CD14-positive monocyte (primary cell): ENCODE measurements at regions not wholly inside any gene's neighbourhood (a gene's known extent, or its start where the extent isn't known, plus 50 kb on each side); places are given as distances from the start of the nearest gene placed in this dataset.

Experiments
- DNase-seq, 3 donors: peaks; one replicate each; pipeline ENCODE4 v3.0.0-alpha.2; 2011 to 2022
- H2AFZ ChIP-seq: 2 replicates; pipeline ENCODE4 v1.6.0; 2012; ENCODE audit warnings: mild to moderate bottlenecking, low read depth, low read length, inconsistent platforms; ENCODE audit not compliant: insufficient read depth, poor library complexity, severe bottlenecking
- H3K27ac ChIP-seq, 2 donors: 1 replicate in 1 of 2; 2 replicates in 1 of 2; pipeline ENCODE4 v1.5.1; 2012 to 2013; ENCODE audit warnings: low read length in 2 of 2, control low read depth in 1 of 2, inconsistent platforms in 1 of 2, low read depth in 1 of 2, mild to moderate bottlenecking in 1 of 2
- H3K27me3 ChIP-seq, 2 donors: one replicate each; pipeline versions ENCODE4 v1.6.0 to v1.6.1; 2011 to 2013; ENCODE audit warnings: low read length in 2 of 2; ENCODE audit not compliant: control insufficient read depth in 2 of 2, insufficient read depth in 2 of 2
- H3K36me3 ChIP-seq, 2 donors: replicated peaks in 1 of 2; 1 replicate in 1 of 2; 2 replicates in 1 of 2; pipeline versions ENCODE4 v1.5.1 to v1.6.1; 2012 to 2013; ENCODE audit warnings: low read length in 2 of 2, control low read depth in 1 of 2, inconsistent platforms in 1 of 2, mild to moderate bottlenecking in 1 of 2; ENCODE audit not compliant: insufficient read depth in 2 of 2, control insufficient read depth in 1 of 2
- H3K4me1 ChIP-seq, 2 donors: 1 replicate in 1 of 2; 2 replicates in 1 of 2; pipeline versions ENCODE4 v1.5.1 to v1.6.1; 2012 to 2013; ENCODE audit warnings: low read length in 2 of 2, control low read depth in 1 of 2, inconsistent platforms in 1 of 2, mild to moderate bottlenecking in 1 of 2, moderate library complexity in 1 of 2; ENCODE audit not compliant: insufficient read depth in 2 of 2, control insufficient read depth in 1 of 2
- H3K4me2 ChIP-seq: replicated peaks from 2 replicates; pipeline ENCODE3; 2012; ENCODE audit warnings: low read length, moderate library complexity, mild to moderate bottlenecking; ENCODE audit not compliant: poor library complexity, severe bottlenecking; ENCODE audit errors: extremely low read depth
- H3K4me3 ChIP-seq, 3 experiments: fragments of 200-600 bp in 1 of 3; sonication (generic) in 1 of 3; replicated peaks in 1 of 3; 1 replicate in 2 of 3; 2 replicates in 1 of 3; pipeline ENCODE4 v1.5.1; 2011 to 2013; ENCODE audit warnings: low read length in 3 of 3, mild to moderate bottlenecking in 3 of 3, control low read depth in 2 of 3, low read depth in 2 of 3, inconsistent platforms in 1 of 3, moderate library complexity in 1 of 3
- H3K79me2 ChIP-seq: 2 replicates; pipeline ENCODE4 v1.6.0; 2012; ENCODE audit warnings: mild to moderate bottlenecking, control low read depth, inconsistent platforms, low read length, moderate library complexity; ENCODE audit not compliant: insufficient read depth
- H3K9ac ChIP-seq: 2 replicates; pipeline ENCODE4 v1.6.0; 2017; ENCODE audit warnings: low read length, mild to moderate bottlenecking; ENCODE audit not compliant: insufficient read depth, poor library complexity, severe bottlenecking
- H3K9me3 ChIP-seq, 2 donors: replicated peaks in 1 of 2; 1 replicate in 1 of 2; 2 replicates in 1 of 2; pipeline versions ENCODE4 v1.5.1 to v1.6.1; 2012 to 2013; ENCODE audit warnings: low read length in 2 of 2, control low read depth in 1 of 2; ENCODE audit not compliant: control insufficient read depth in 1 of 2, insufficient read depth in 1 of 2
- H4K20me1 ChIP-seq: 2 replicates; pipeline ENCODE4 v1.6.0; 2012; ENCODE audit warnings: mild to moderate bottlenecking, low read length, control low read depth, moderate library complexity; ENCODE audit not compliant: insufficient read depth
- H3K27ac Mint-ChIP-seq, 7 donors: one replicate each; pipeline ENCODE4 v1.8.0; 2020; ENCODE audit warnings: mild to moderate bottlenecking in 7 of 7, mixed read lengths in 7 of 7, moderate library complexity in 6 of 7, inconsistent platforms in 2 of 7
- H3K27me3 Mint-ChIP-seq, 3 donors: one replicate each; pipeline ENCODE4 v1.8.0; 2021 to 2022; ENCODE audit warnings: low read depth in 3 of 3, mild to moderate bottlenecking in 3 of 3, mixed read lengths in 3 of 3, moderate library complexity in 3 of 3, inconsistent platforms in 1 of 3
- H3K36me3 Mint-ChIP-seq, 2 donors: one replicate each; pipeline ENCODE4 v1.8.0; 2020; ENCODE audit warnings: mixed read lengths in 2 of 2, inconsistent platforms in 1 of 2, mild to moderate bottlenecking in 1 of 2
- H3K4me1 Mint-ChIP-seq: one replicate; pipeline ENCODE4 v1.8.0; 2020; ENCODE audit warnings: mild to moderate bottlenecking, mixed read lengths
- H3K4me3 Mint-ChIP-seq, 2 donors: one replicate each; pipeline ENCODE4 v1.8.0; 2020; ENCODE audit warnings: mild to moderate bottlenecking in 2 of 2, mixed read lengths in 2 of 2, moderate library complexity in 1 of 2
- H3K9me3 Mint-ChIP-seq, 7 donors: one replicate each; pipeline ENCODE4 v1.8.0; 2020 to 2022; ENCODE audit warnings: mixed read lengths in 7 of 7, mild to moderate bottlenecking in 6 of 7, moderate library complexity in 6 of 7, inconsistent platforms in 2 of 7
- CTCF ChIP-seq: fragments of 200-600 bp; IDR thresholded peaks from one replicate; pipeline ENCODE4 v1.8.0; 2022; ENCODE audit warnings: antibody characterized with exemption, mild to moderate bottlenecking
- WGBS: methylation state at CpG from one replicate; pipeline ENCODE4 v1.1.5; 2013; ENCODE audit warnings: missing lambda C conversion rate; ENCODE audit not compliant: insufficient coverage; 5-methylcytosine and 5-hydroxymethylcytosine counted together
- intact Hi-C, 2 donors: fragments of 100-400 bp; cut with micrococcal nuclease; formaldehyde crosslinking; loops; one replicate each; pipeline versions ENCODE4 v1.15.0 to v1.15.1; 2023

GRCh38 chr13:71030784-71031183, 836.2 kb downstream of the DACH1 start:
- Mint-ChIP-seq H3K4me3 (no peak overlapping the region), H3K36me3 (no peaks in the 10 kb centered on the region), H3K27ac (no peak overlapping the region), H3K27me3 (no peaks in the 10 kb centered on the region), H3K9me3 (peaks cover 8 to 46% (median 24%) of the 10 kb centered on the region in 7 donors), H3K4me1 (no peaks in the 10 kb centered on the region)
- no peak for DNase-seq
- 69% methylated on average over 2 of the region's 6 CpGs for WGBS
- Histone ChIP-seq H3K4me2 (no peak overlapping the region), H3K9me3 (peaks cover 25 to 37% of the 10 kb centered on the region in 2 donors), H2AFZ (no peak overlapping the region), H4K20me1 (no peaks in the 10 kb centered on the region), H3K27ac (no peak overlapping the region), H3K4me3 (no peak overlapping the region), H3K4me1 (no peaks in the 10 kb centered on the region), H3K79me2 (no peaks in the 10 kb centered on the region), H3K36me3 (no peaks in the 10 kb centered on the region), H3K9ac (no peak overlapping the region), H3K27me3 (no peaks in the 10 kb centered on the region)
- intact Hi-C loops, result no loop called here
- no peak for TF ChIP-seq CTCF

- Histone ChIP-seq H3K36me3 (no peaks in the 10 kb centered on the region), H2AFZ (no peak overlapping the region), H3K9me3 (peaks cover 20 to 32% of the 10 kb centered on the region in 2 donors), H3K27ac (no peak overlapping the region), H3K4me1 (no peaks in the 10 kb centered on the region), H3K79me2 (no peaks in the 10 kb centered on the region), H3K4me3 (no peak overlapping the region), H3K9ac (no peak overlapping the region), H3K27me3 (no peaks in the 10 kb centered on the region), H4K20me1 (no peaks in the 10 kb centered on the region), H3K4me2 (no peak overlapping the region)
- no peak overlapping the region for H3K27ac Mint-ChIP-seq
- H3K27me3 Mint-ChIP-seq, result no peaks in the 10 kb centered on the region
- TF ChIP-seq CTCF, result no peak
- H3K4me1 Mint-ChIP-seq, result no peaks in the 10 kb centered on the region
- H3K9me3 Mint-ChIP-seq, result peaks cover 8 to 40% (median 18%) of the 10 kb centered on the region in 7 donors
- no CpG with 5 or more reads among the region's 1 CpG for WGBS
- no peaks in the 10 kb centered on the region for H3K36me3 Mint-ChIP-seq
- H3K4me3 Mint-ChIP-seq, result no peak overlapping the region
- intact Hi-C loops, result no loop called here
- no peak for DNase-seq
Observed at GRCh38 chr13:71028884-71029283, 838.1 kb downstream of the DACH1 start.
